Activated T-cell treated with anti-CD3 and anti-CD28 coated beads, Interleukin-2, amount 50 U/mL, for 72 hours (primary cell): ENCODE measurements at regions not wholly inside any gene's neighbourhood (a gene's known extent, or its start where the extent isn't known, plus 50 kb on each side); places are given as distances from the start of the nearest gene placed in this dataset.

Source experiments
- ATAC-seq, 2 donors: fragments of 150-1000 bp; cut with Tn5 transposase; replicated peaks in 1 of 2; 2 replicates each; pipeline ENCODE4 v1.10.0; 2021; ENCODE audit warnings: moderate library complexity in 2 of 2, mild to moderate bottlenecking in 1 of 2
- DNase-seq, 2 donors: peaks; one replicate each; pipeline ENCODE4 v3.0.0; 2021 to 2022; ENCODE audit warnings: mixed read lengths in 1 of 2
- H3K27ac Mint-ChIP-seq: one replicate; pipeline ENCODE4 v1.8.0; 2022; ENCODE audit warnings: mild to moderate bottlenecking, moderate library complexity, mixed read lengths
- H3K27me3 Mint-ChIP-seq: one replicate; pipeline ENCODE4 v1.8.0; 2022; ENCODE audit warnings: low read depth, mixed read lengths
- H3K36me3 Mint-ChIP-seq, 2 donors: one replicate each; pipeline ENCODE4 v1.8.0; 2022; ENCODE audit warnings: mixed read lengths in 2 of 2, mild to moderate bottlenecking in 1 of 2; ENCODE audit not compliant: insufficient read depth in 2 of 2
- H3K4me1 Mint-ChIP-seq: one replicate; pipeline ENCODE4 v1.8.0; 2022; ENCODE audit warnings: low read depth, mixed read lengths
- H3K4me3 Mint-ChIP-seq, 2 donors: one replicate each; pipeline ENCODE4 v1.8.0; 2022; ENCODE audit warnings: mild to moderate bottlenecking in 2 of 2, mixed read lengths in 2 of 2, moderate library complexity in 2 of 2
- H3K9me3 Mint-ChIP-seq, 2 donors: one replicate each; pipeline ENCODE4 v1.8.0; 2022; ENCODE audit warnings: mixed read lengths in 2 of 2

DNA sequence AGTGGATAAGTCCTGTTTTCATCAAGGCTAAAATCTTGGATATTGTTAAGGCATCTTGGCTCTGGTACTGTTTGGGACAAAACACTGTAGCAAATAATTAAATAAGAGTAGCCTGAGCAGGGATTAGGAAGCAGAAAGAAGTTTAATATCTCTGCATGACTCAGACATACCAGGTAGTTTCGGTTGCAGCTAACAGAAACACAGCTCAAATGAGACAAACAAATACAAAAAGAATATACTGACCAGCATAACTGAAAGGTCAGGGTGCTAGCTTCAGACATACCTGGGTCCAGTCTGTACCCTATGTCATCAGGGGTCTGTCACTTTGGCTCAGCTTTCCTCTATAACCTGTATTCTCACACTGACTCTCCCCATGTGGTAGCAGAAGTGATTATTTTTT, 156.4 kb upstream of the MAP3K1 start:
- no peaks in the 10 kb centered on the region for H3K27me3 Mint-ChIP-seq
- H3K36me3 Mint-ChIP-seq: no peaks in the 10 kb centered on the region
- no peaks in the 10 kb centered on the region for H3K9me3 Mint-ChIP-seq
- DNase-seq: no peak
- ATAC-seq: no peak
- no peak overlapping the region for H3K27ac Mint-ChIP-seq
- no peak overlapping the region for H3K4me3 Mint-ChIP-seq
- H3K4me1 Mint-ChIP-seq: peaks cover 30% of the 10 kb centered on the region

DNA sequence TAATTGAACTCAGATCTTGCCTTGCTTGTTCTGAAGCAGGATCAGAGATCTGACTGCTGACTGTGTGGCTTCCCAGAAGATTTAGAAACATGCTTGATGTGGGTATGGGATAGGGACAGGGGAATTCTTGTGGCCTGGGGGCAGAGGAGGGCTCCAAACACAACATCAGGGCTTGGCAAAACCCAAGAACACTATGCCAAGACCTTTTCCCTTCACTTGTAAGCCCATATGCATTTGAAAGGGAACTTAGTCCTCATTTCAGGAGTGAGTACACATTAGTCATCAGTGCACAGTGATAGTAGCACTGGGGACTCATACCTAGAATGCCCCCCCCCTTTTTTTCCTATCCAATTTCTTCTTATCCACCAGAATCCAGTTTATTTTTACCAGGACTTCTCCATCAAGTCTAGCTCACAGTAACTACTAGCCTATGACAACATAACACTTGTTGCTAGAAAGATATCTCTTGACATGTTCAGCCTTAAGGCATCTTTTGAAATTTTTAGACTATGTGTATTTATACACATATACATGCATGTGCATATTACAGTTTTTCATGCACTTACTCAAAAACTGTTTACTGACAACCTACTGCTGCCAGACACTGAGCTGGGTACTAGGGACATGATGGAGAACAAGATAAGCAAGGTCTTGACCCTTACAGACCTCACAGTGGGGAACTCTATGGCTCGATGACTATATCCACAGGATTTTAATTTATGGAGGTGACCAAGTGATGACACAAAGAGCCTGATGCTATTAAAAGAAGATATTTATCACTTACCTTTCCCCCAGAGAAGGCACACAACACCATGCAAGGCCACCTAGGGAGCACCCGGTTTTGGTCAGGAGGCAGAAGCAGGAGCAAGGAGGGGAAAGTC, 158.3 kb upstream of the MAP3K1 start:
- Mint-ChIP-seq H3K27me3 (no peaks in the 10 kb centered on the region), H3K4me3 (no peak overlapping the region), H3K36me3 (no peaks in the 10 kb centered on the region), H3K27ac (no peak overlapping the region), H3K4me1 (peaks cover 30% of the 10 kb centered on the region), H3K9me3 (no peaks in the 10 kb centered on the region)
- DNase-seq: no peak
- peak; percentile 85 to 89 for ATAC-seq

DNA sequence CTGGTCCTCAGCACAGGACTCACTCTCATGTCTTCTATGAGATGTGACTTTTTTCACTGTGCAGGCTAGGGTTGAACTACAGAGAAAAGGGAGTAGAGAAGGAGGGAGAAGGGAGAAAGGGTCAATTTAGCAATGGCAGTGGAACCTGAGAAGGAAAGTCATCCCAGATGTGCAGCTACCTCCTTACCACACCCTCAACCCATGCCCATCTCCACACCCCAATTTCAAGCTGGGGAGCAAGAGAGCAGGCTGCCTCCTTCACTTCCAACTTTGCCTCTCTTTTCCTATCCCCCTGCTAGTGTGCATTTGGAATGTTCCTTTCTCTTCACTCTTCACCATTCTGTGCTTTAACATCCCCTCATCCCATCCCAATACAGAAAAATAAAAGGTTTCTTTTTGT, 163.5 kb upstream of the MAP3K1 start:
- peaks cover 24% of the 10 kb centered on the region for H3K4me1 Mint-ChIP-seq
- DNase-seq: no peak
- no peaks in the 10 kb centered on the region for H3K9me3 Mint-ChIP-seq
- H3K4me3 Mint-ChIP-seq: no peak overlapping the region
- no peaks in the 10 kb centered on the region for H3K36me3 Mint-ChIP-seq
- no peak for ATAC-seq
- no peak overlapping the region for H3K27ac Mint-ChIP-seq
- H3K27me3 Mint-ChIP-seq: no peaks in the 10 kb centered on the region

DNA sequence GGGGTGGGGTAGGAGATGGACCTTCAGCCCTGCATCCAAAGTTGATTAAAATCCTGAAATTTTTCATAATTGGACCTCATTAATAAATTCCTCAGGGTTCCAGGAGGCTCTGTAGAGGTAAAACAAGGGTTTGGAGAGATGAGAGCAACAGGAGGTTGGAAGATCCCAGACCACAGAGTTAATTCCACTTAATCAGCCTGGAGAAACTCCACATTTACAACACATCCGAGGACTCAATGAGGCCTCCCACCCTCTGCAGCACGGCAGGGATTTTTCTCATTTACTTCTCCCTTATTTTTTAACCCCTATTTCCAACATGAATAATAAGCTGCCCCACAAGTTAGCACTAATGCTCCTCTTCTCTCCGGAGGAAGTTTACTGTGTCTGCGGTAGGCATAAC, 165.0 kb upstream of the MAP3K1 start:
- H3K4me1 Mint-ChIP-seq: peaks cover 20% of the 10 kb centered on the region
- no peaks in the 10 kb centered on the region for H3K27me3 Mint-ChIP-seq
- H3K9me3 Mint-ChIP-seq: no peaks in the 10 kb centered on the region
- ATAC-seq: no peak
- H3K4me3 Mint-ChIP-seq: no peak overlapping the region
- H3K36me3 Mint-ChIP-seq: no peaks in the 10 kb centered on the region
- DNase-seq: no peak
- H3K27ac Mint-ChIP-seq: no peak overlapping the region

DNA sequence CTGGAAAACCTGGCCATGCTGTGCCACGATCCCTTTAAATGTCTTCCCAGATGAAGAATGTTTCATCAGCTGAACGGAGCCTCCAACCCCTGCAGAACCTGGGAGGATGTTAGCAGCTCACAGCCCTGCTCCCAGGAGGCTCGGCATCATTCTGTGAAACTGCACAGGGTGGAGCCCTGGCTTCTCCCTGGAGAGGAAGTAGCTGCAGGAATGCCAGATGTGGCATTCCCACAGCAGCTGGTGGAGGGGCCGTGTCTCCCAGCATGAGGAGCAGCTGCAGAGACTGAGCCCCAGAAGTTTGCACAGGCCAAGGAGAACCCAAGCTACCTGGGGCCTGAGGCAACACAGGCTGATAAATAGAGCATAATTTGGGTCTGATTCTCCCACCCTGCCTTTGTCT, 165.8 kb upstream of the MAP3K1 start:
- DNase-seq (no peak), ATAC-seq (no peak)
- H3K4me3 Mint-ChIP-seq: no peak overlapping the region
- H3K4me1 Mint-ChIP-seq: peaks cover 20% of the 10 kb centered on the region
- H3K36me3 Mint-ChIP-seq: no peaks in the 10 kb centered on the region
- no peaks in the 10 kb centered on the region for H3K9me3 Mint-ChIP-seq
- H3K27me3 Mint-ChIP-seq: no peaks in the 10 kb centered on the region
- no peak overlapping the region for H3K27ac Mint-ChIP-seq

DNA sequence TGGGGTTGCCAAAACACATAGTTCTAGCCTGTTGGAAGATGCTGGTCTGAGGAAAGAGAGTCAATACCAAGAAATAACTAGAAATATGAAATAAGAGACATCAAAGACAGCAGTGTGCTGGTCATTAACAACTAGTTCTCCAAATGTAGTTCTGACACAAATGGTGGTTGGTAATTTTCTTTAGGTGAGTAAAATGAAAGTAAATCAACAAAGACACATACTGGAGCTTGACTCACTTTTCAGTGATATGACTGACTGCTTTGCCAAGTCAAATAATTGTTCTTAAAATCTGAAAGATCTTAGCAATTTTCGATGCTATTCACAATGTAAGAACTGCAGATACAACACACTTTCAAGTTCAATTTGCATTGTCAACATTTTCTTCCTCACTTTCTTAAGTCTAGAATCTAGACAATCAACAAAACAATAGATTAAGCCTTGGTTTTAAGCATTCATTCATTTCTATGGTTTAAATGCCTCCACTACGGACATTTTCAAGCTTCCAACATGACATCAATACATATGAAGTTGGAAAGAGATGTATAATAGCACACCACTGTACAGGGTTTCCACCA, 166.8 kb upstream of the MAP3K1 start:
- peaks cover 20% of the 10 kb centered on the region for H3K4me1 Mint-ChIP-seq
- ATAC-seq (peak; percentile 65 to 82), DNase-seq (no peak)
- no peaks in the 10 kb centered on the region for H3K36me3 Mint-ChIP-seq
- no peaks in the 10 kb centered on the region for H3K27me3 Mint-ChIP-seq
- H3K4me3 Mint-ChIP-seq: no peak overlapping the region
- H3K9me3 Mint-ChIP-seq: no peaks in the 10 kb centered on the region
- no peak overlapping the region for H3K27ac Mint-ChIP-seq

DNA sequence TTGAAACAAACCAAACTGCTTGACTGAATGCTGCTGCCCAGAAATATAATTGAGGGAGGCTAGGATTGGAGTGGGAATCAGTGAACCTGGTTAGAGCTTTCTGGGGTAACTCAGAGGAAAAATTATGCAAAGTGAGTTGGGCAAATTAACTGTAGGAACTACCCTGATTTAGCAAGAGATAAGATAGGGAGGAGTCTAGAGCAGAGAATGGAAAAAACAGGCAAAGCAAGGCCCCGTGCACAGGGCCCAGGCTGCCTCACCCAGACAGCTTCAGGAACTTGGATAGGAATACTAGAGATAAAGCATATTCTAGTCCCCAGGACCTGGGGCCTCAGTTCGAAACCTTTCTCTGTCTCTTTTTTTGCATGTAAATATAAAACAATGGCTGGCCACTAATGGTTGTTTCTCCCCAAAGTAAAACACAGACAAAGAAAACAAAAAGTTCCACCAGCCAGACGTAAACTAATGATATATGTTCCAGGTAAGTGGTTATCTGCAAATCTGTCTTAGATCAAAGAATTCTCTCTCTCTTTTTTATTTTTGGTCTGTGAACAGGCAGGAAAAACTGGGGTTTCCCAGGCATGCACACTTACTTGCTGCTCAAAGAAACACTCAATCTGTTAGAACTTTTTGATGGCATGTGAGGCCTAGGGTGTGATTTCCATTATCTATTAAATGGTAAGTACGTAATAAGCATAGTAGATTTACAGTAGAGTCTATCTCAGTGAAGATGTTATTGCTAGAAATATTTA, 168.1 kb upstream of the MAP3K1 start:
- Mint-ChIP-seq H3K36me3 (no peaks in the 10 kb centered on the region), H3K4me3 (no peak overlapping the region), H3K4me1 (peaks cover 20% of the 10 kb centered on the region), H3K27ac (no peak overlapping the region), H3K9me3 (no peaks in the 10 kb centered on the region), H3K27me3 (no peaks in the 10 kb centered on the region)
- DNase-seq (no peak), ATAC-seq (no peak)

DNA sequence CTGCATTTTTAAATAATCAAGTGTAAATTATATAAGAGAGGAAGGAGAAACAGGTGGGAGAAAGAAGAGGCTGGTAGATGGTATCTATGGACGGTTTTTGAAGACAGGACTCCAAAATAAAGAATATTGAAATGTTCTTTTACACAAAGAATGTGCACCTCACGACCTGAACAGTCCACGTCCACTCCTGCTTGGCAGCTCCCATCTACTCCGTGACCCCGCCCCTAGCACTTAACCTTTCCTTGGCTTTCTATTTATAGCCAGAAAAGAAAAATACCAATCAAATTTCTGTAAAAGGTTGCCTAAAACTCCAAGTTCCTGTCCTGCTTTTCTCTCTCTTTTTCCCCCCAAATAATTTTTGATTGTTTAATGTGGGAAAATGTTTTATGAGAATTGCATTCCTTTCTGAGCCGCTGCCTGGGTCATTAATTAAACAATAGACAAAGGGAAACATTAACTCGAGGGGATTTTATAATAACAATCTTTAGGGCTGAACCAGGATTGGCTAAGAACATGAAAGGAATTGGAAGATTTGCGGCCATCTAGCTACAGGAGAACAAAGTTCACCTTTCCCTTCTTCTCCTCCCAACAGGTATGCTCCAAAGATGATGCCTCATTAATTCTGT, 173.6 kb upstream of the MAP3K1 start:
- ATAC-seq (no peak), DNase-seq (no peak)
- H3K27ac Mint-ChIP-seq: no peak overlapping the region
- H3K4me1 Mint-ChIP-seq: peaks cover 1% of the 10 kb centered on the region
- H3K9me3 Mint-ChIP-seq: no peaks in the 10 kb centered on the region
- no peaks in the 10 kb centered on the region for H3K36me3 Mint-ChIP-seq
- no peaks in the 10 kb centered on the region for H3K27me3 Mint-ChIP-seq
- H3K4me3 Mint-ChIP-seq: no peak overlapping the region

DNA sequence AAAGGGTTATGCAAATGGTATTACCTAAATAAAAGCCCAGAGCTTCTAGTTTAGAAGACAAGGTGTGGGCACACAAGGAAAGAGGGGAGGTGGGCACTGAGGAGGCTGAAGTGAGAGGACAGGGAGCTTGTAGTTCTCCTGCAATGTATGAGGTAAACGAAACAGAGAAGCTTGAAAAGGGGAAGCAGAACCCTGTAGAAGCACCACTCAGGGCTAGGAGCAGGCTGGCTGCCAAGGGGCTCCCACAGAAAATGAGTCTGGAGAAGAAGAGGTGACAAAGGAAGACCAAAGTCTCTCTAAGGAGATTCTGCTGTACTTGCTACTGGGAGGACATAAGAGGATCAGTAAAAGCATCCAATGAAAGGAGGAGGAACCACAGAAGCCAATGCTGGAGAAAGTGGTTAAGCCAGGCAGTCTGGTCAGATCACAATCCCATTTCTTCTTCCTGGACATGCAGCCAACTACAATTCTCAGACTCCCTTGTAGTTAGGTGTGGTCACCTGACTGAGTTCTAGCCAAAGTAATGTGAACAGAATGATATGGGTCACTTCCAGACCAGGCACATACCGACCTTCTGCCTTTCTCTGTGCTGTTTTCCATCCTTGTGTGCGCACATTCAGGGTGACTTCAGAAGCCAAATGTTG, 174.5 kb upstream of the MAP3K1 start:
- Mint-ChIP-seq H3K9me3 (no peaks in the 10 kb centered on the region), H3K4me3 (no peak overlapping the region), H3K4me1 (no peaks in the 10 kb centered on the region), H3K27ac (no peak overlapping the region), H3K27me3 (no peaks in the 10 kb centered on the region), H3K36me3 (no peaks in the 10 kb centered on the region)
- DNase-seq (no peak), ATAC-seq (no peak)

DNA sequence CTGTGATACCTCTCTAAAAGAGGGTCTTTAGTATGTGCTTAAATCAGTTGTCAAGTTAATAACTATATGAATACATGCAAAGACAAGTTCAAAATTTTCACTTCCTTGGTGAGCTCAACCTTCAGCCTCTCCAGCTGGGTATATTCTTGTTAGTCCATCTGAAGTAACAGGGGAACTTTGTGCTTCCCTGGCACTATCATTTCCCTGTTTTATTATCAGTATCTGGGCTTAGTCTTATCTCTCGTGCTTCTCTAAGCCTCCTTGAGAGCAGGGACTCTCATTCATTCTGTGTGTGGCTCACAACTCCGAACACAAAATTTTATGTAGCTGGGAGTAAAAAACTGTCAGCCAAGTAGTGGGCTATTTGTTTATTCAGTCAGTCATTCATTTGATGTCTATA, 175.9 kb upstream of the MAP3K1 start:
- DNase-seq (no peak), ATAC-seq (no peak)
- Mint-ChIP-seq H3K4me3 (peak overlapping the region in 1 of 2 donors; percentile 3), H3K9me3 (no peaks in the 10 kb centered on the region), H3K27me3 (no peaks in the 10 kb centered on the region), H3K27ac (no peak overlapping the region), H3K36me3 (no peaks in the 10 kb centered on the region), H3K4me1 (no peaks in the 10 kb centered on the region)

DNA sequence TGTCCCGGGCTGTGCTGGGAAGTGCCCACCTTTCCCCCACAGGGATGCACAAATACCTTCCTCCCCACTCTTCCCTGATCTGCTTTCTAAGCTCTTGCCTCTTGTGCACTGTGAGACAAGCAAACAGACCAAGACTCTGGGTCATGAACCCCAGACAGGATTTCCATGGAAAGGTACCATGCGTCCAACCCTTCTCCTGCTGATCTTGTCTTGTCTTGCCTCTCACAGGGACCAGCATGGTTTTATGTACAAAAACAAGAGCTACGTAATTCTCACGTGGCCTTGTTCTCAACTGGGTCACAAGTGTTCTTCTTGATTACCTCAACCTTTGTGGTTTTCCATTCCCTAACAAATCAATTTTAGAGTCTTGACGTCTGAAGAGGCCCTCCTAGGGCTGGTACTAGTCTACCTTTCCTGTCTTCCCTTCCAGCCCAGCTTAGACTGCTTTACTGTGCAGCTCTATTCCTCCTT, 176.5 kb upstream of the MAP3K1 start:
- Mint-ChIP-seq H3K27ac (no peak overlapping the region), H3K27me3 (no peaks in the 10 kb centered on the region), H3K4me1 (no peaks in the 10 kb centered on the region), H3K36me3 (no peaks in the 10 kb centered on the region), H3K9me3 (no peaks in the 10 kb centered on the region), H3K4me3 (peak overlapping the region in 1 of 2 donors; percentile 3)
- DNase-seq: peak in 1 of 2 donors; percentile 14
- peak in 1 of 2 donors; percentile 91 for ATAC-seq

DNA sequence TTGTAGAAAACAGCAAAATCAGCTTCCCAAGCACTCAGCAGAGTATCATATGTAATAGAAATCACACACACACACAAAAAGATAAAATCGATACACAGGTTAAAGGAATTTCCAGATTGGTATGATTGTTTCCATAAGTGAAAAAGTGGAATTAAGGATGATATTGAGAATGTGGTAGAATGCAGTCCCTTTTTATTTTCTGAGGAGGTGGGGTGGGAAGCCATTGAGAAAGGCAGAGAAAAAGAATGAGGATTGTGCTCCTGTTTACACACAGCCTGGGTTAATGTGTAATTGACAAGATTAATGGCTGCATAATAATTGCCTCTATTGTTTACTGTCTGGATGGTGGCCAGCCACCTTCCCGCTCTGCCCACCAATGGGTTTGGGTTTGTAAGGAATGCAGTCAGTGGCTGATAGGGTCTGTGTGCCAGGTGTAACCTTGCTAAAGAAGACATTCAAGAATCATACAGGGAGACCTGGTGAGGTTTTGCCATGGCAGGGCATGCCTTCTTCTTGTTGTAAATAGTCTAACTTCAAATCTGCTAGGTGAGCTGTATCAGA, 177.2 kb upstream of the MAP3K1 start:
- no peak overlapping the region for H3K4me3 Mint-ChIP-seq
- DNase-seq (no peak), ATAC-seq (no peak)
- no peaks in the 10 kb centered on the region for H3K36me3 Mint-ChIP-seq
- H3K4me1 Mint-ChIP-seq: no peaks in the 10 kb centered on the region
- H3K27me3 Mint-ChIP-seq: no peaks in the 10 kb centered on the region
- H3K9me3 Mint-ChIP-seq: no peaks in the 10 kb centered on the region
- H3K27ac Mint-ChIP-seq: no peak overlapping the region
